ENCODE measurements at regions not wholly inside any gene's neighbourhood (a gene's known extent, or its start where the extent isn't known, plus 50 kb on each side); places are given as distances from the start of the nearest gene placed in this dataset.
A peak's percentile ranks its signal among the peaks of the same experiment; 100 is the strongest.

DNA sequence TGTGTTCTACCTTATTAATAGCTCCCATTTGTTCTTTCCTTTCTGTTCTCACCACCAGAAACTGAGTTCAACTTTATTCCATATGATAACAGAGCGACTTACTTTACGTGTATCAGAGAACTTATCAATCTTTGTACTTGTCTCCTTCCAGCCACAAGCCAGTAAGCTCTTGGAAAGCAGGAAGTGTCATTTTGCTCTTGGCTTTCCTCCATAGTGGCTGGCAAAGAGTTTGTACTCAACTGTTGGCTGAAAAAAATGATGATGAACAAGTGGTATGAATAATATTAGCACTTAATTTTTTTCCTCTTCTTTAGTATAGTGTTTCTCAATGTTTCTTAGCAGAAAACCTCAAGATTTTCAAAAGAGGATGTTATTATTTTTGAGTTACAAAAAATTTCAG lies 182.4 kb upstream of the TOM1L1 start:
- no peak for DNase-seq (ENCODE audit: insufficient read length, low spot score, missing footprints)
- Histone ChIP-seq H3K27ac (ENCODE audit: low read depth, low read length) (no peak overlapping the region), H3K27me3 (ENCODE audit: insufficient read depth, low read length) (no peaks in the 10 kb centered on the region), H3K36me3 (ENCODE audit: insufficient read depth, low read length) (no peaks in the 10 kb centered on the region), H3K4me1 (ENCODE audit: insufficient read depth, low read length) (no peaks in the 10 kb centered on the region), H3K4me2 (ENCODE audit: insufficient read depth, low read length) (no peak overlapping the region), H3K4me3 (ENCODE audit: insufficient read depth, low read length) (no peak overlapping the region), H2AFZ (ENCODE audit: low read length) (no peak overlapping the region), H4K20me1 (ENCODE audit: insufficient read depth, low read length) (no peaks in the 10 kb centered on the region), H3K9me3 (ENCODE audit: low read depth, low read length) (no peaks in the 10 kb centered on the region), H3K79me2 (ENCODE audit: insufficient read depth, low read length) (no peaks in the 10 kb centered on the region)
- TF ChIP-seq, protein P1, sequence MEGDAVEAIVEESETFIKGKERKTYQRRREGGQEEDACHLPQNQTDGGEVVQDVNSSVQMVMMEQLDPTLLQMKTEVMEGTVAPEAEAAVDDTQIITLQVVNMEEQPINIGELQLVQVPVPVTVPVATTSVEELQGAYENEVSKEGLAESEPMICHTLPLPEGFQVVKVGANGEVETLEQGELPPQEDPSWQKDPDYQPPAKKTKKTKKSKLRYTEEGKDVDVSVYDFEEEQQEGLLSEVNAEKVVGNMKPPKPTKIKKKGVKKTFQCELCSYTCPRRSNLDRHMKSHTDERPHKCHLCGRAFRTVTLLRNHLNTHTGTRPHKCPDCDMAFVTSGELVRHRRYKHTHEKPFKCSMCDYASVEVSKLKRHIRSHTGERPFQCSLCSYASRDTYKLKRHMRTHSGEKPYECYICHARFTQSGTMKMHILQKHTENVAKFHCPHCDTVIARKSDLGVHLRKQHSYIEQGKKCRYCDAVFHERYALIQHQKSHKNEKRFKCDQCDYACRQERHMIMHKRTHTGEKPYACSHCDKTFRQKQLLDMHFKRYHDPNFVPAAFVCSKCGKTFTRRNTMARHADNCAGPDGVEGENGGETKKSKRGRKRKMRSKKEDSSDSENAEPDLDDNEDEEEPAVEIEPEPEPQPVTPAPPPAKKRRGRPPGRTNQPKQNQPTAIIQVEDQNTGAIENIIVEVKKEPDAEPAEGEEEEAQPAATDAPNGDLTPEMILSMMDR (IDR thresholded peaks at IDR 0.05; ENCODE audit: extremely low read depth, low read depth, low read length): no peak

DNA sequence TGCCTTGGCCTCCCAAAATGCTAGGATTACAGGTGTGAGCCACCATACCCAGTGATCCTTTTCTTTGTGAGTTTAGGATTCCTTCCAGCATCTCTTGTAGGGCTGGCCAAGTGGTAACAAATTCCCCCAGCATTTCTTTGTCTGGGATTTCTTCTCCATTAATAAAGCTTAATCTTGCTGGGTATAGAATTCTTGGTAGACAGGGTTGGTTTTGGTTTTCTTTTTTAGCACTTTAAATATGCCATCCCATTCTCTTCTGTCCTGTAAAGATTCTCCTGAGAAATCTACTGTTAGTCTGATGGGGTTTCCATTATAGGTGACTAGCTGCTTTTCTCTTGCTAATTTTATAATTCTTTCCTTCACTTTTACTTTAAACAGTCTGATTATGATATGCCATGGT lies 173.0 kb upstream of the TOM1L1 start:
- no peak overlapping the region for H3K4me3 ChIP-seq (ENCODE audit: insufficient read depth, low read length)
- H3K4me1 ChIP-seq (ENCODE audit: insufficient read depth, low read length): no peaks in the 10 kb centered on the region
- H3K27ac ChIP-seq (ENCODE audit: low read depth, low read length): no peak overlapping the region
- no peaks in the 10 kb centered on the region for H4K20me1 ChIP-seq (ENCODE audit: insufficient read depth, low read length)
- H3K27me3 ChIP-seq (ENCODE audit: insufficient read depth, low read length): no peaks in the 10 kb centered on the region
- peak; percentile 50 for DNase-seq (ENCODE audit: insufficient read length, low spot score, missing footprints)
- H3K9me3 ChIP-seq (ENCODE audit: low read depth, low read length): no peaks in the 10 kb centered on the region
- H3K36me3 ChIP-seq (ENCODE audit: insufficient read depth, low read length): no peaks in the 10 kb centered on the region
- H2AFZ ChIP-seq (ENCODE audit: low read length): no peak overlapping the region
- TF ChIP-seq, protein P1 (IDR thresholded peaks at IDR 0.05; ENCODE audit: extremely low read depth, low read depth, low read length): no peak
- no peaks in the 10 kb centered on the region for H3K79me2 ChIP-seq (ENCODE audit: insufficient read depth, low read length)
- H3K4me2 ChIP-seq (ENCODE audit: insufficient read depth, low read length): no peak overlapping the region

DNA sequence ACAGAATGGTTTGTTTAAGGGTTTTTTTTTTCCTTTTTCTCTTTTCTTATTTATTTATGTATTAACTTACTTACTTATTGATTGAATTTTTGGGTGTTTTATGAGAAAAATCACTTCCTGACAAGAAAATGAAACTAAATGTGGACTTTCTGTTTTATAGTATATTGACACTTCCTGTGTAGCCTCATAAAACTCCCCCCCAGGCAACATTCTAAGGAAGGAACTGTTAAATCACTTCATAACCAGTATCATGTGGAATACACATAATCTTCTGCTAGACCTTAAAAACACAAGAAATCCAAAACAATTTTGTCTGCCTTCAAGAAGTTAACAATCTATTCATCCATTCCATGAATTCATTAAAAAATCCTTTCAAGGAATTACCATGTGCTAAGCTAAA lies 164.1 kb upstream of the TOM1L1 start:
- H3K4me1 ChIP-seq (ENCODE audit: insufficient read depth, low read length): no peaks in the 10 kb centered on the region
- no peaks in the 10 kb centered on the region for H3K9me3 ChIP-seq (ENCODE audit: low read depth, low read length)
- H3K79me2 ChIP-seq (ENCODE audit: insufficient read depth, low read length): no peaks in the 10 kb centered on the region
- H4K20me1 ChIP-seq (ENCODE audit: insufficient read depth, low read length): no peaks in the 10 kb centered on the region
- TF ChIP-seq, protein P1 (IDR thresholded peaks at IDR 0.05; ENCODE audit: extremely low read depth, low read depth, low read length): no peak
- no peak overlapping the region for H3K27ac ChIP-seq (ENCODE audit: low read depth, low read length)
- H3K36me3 ChIP-seq (ENCODE audit: insufficient read depth, low read length): no peaks in the 10 kb centered on the region
- DNase-seq (ENCODE audit: insufficient read length, low spot score, missing footprints): no peak
- no peak overlapping the region for H3K4me2 ChIP-seq (ENCODE audit: insufficient read depth, low read length)
- no peak overlapping the region for H3K4me3 ChIP-seq (ENCODE audit: insufficient read depth, low read length)
- no peaks in the 10 kb centered on the region for H3K27me3 ChIP-seq (ENCODE audit: insufficient read depth, low read length)
- no peak overlapping the region for H2AFZ ChIP-seq (ENCODE audit: low read length)

DNA sequence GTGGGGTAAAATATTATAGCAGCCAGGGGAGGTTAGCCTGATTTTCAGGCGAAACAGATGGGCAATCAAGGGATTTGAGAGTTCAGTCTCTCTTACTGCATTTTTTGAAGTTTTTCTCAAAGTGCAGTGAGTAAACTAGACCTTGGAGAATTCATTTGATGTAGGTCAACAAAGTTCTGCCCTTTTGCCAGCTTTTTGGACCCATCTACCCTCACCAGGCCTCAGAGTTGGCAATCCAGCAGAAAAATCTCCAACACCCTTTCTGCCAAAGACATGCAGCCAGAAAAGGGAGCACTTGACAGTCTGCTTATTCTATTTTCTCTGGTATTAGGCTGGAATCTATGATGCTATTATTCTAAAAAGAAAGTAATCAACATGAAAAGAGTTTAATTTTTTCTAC lies 162.2 kb upstream of the TOM1L1 start:
- Histone ChIP-seq H3K4me3 (ENCODE audit: insufficient read depth, low read length) (no peak overlapping the region), H3K9me3 (ENCODE audit: low read depth, low read length) (no peaks in the 10 kb centered on the region), H3K27ac (ENCODE audit: low read depth, low read length) (no peak overlapping the region), H3K27me3 (ENCODE audit: insufficient read depth, low read length) (no peaks in the 10 kb centered on the region), H3K4me2 (ENCODE audit: insufficient read depth, low read length) (no peak overlapping the region), H4K20me1 (ENCODE audit: insufficient read depth, low read length) (no peaks in the 10 kb centered on the region), H3K79me2 (ENCODE audit: insufficient read depth, low read length) (no peaks in the 10 kb centered on the region), H3K4me1 (ENCODE audit: insufficient read depth, low read length) (no peaks in the 10 kb centered on the region), H2AFZ (ENCODE audit: low read length) (no peak overlapping the region), H3K36me3 (ENCODE audit: insufficient read depth, low read length) (no peaks in the 10 kb centered on the region)
- DNase-seq (ENCODE audit: insufficient read length, low spot score, missing footprints): no peak
- TF ChIP-seq, protein P1 (IDR thresholded peaks at IDR 0.05; ENCODE audit: extremely low read depth, low read depth, low read length): no peak

Measured in osteoblast (primary cell).